ENCODE measurements at regions not wholly inside any gene's neighbourhood (a gene's known extent, or its start where the extent isn't known, plus 50 kb on each side); places are given as distances from the start of the nearest gene placed in this dataset.

DNA sequence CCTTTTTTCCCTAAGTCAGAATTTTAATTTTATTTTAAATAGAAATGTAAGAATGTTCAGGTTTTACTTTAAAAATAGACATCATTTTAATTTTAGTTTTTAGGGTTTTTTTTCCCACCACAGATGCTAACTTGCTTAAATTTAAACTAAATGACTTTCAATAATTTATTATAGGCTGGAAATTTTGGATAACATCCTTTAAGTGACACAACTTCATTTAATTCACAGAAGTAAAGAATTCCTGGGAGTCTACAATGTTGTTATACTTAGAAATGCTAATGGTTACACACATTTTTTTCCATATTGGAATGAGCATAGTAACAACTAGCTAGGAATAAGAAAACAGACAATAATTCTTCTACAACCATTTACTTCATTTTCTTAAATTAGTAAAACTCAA, 90.5 kb upstream of the PDE10A start:
- TF ChIP-seq SMARCE1 (IDR thresholded peaks at IDR 0.05; ENCODE audit: borderline replicate concordance) (no peak), CAMTA2 (CRISPR knock-in tag; IDR thresholded peaks at IDR 0.05; ENCODE audit: borderline replicate concordance) (no peak), ZC3H4 (CRISPR knock-in tag; IDR thresholded peaks at IDR 0.05; ENCODE audit: borderline replicate concordance) (no peak), SSRP1 (CRISPR knock-in tag; IDR thresholded peaks at IDR 0.05) (no peak), ZFP37 (CRISPR knock-in tag; IDR thresholded peaks at IDR 0.05; ENCODE audit: borderline replicate concordance) (no peak), NR2F1 (CRISPR knock-in tag; IDR thresholded peaks at IDR 0.05) (no peak)
- TF ChIP-seq, protein P1, sequence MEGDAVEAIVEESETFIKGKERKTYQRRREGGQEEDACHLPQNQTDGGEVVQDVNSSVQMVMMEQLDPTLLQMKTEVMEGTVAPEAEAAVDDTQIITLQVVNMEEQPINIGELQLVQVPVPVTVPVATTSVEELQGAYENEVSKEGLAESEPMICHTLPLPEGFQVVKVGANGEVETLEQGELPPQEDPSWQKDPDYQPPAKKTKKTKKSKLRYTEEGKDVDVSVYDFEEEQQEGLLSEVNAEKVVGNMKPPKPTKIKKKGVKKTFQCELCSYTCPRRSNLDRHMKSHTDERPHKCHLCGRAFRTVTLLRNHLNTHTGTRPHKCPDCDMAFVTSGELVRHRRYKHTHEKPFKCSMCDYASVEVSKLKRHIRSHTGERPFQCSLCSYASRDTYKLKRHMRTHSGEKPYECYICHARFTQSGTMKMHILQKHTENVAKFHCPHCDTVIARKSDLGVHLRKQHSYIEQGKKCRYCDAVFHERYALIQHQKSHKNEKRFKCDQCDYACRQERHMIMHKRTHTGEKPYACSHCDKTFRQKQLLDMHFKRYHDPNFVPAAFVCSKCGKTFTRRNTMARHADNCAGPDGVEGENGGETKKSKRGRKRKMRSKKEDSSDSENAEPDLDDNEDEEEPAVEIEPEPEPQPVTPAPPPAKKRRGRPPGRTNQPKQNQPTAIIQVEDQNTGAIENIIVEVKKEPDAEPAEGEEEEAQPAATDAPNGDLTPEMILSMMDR (CRISPR knock-in tag; IDR thresholded peaks at IDR 0.05): no peak
